ENCODE measurements at regions not wholly inside any gene's neighbourhood (a gene's known extent, or its start where the extent isn't known, plus 50 kb on each side); places are given as distances from the start of the nearest gene placed in this dataset.
"Not testable (repeated sequence)": the region's sequence is repeated elsewhere in the genome, so short reads cannot be mapped to it uniquely, and the experiment has no call there.

GRCh38 chrX:39487969-39488330 lies 609.8 kb downstream of the BCOR start:
- no peak overlapping the region for H3K4me3 ChIP-seq (ENCODE audit: low read depth, low read length)
- in situ Hi-C loops (cut with HindIII; ENCODE audit: low sequenced_read_pairs), result no loop called here
- TF ChIP-seq CTCF (IDR thresholded peaks at IDR 0.05; ENCODE audit: low read depth, low read length, missing control alignments), result no peak
- no peak for DNase-seq (ENCODE audit: low read depth)

GRCh38 chrX:39491548-39492297 lies 606.0 kb downstream of the BCOR start:
- in situ Hi-C loops (cut with HindIII; ENCODE audit: low sequenced_read_pairs), result no loop called here
- TF ChIP-seq CTCF (IDR thresholded peaks at IDR 0.05; ENCODE audit: low read depth, low read length, missing control alignments), result no peak
- DNase-seq (ENCODE audit: low read depth), result no peak
- H3K4me3 ChIP-seq (ENCODE audit: low read depth, low read length), result no peak overlapping the region

- no peak overlapping the region for H3K4me3 ChIP-seq (ENCODE audit: low read depth, low read length)
- DNase-seq (ENCODE audit: low read depth), result no peak
- in situ Hi-C loops (cut with HindIII; ENCODE audit: low sequenced_read_pairs), result no loop called here
- no peak for TF ChIP-seq CTCF (IDR thresholded peaks at IDR 0.05; ENCODE audit: low read depth, low read length, missing control alignments)
Measured at GRCh38 chrX:39492497-39493162, 605.1 kb downstream of the BCOR start.

GRCh38 chrX:39493168-39493567 lies 604.6 kb downstream of the BCOR start:
- in situ Hi-C loops (cut with HindIII; ENCODE audit: low sequenced_read_pairs), result no loop called here
- H3K4me3 ChIP-seq (ENCODE audit: low read depth, low read length), result no peak overlapping the region
- no peak for DNase-seq (ENCODE audit: low read depth)
- TF ChIP-seq CTCF (IDR thresholded peaks at IDR 0.05; ENCODE audit: low read depth, low read length, missing control alignments), result no peak

GRCh38 chrX:39497117-39497516 lies 600.6 kb downstream of the BCOR start:
- DNase-seq (ENCODE audit: low read depth); in situ Hi-C loops (cut with HindIII; ENCODE audit: low sequenced_read_pairs); H3K4me3 ChIP-seq (ENCODE audit: low read depth, low read length): not testable (repeated sequence)

GRCh38 chrX:39497702-39498265 lies 600.0 kb downstream of the BCOR start:
- no peak for TF ChIP-seq CTCF (IDR thresholded peaks at IDR 0.05; ENCODE audit: low read depth, low read length, missing control alignments)
- in situ Hi-C loops (cut with HindIII; ENCODE audit: low sequenced_read_pairs), result no loop called here
- DNase-seq (ENCODE audit: low read depth), result no peak
- H3K4me3 ChIP-seq (ENCODE audit: low read depth, low read length), result no peak overlapping the region

GRCh38 chrX:39499996-39500395 lies 597.8 kb downstream of the BCOR start:
- in situ Hi-C loops (cut with HindIII; ENCODE audit: low sequenced_read_pairs), result no loop called here
- DNase-seq (ENCODE audit: low read depth), result no peak
- no peak for TF ChIP-seq CTCF (IDR thresholded peaks at IDR 0.05; ENCODE audit: low read depth, low read length, missing control alignments)
- no peak overlapping the region for H3K4me3 ChIP-seq (ENCODE audit: low read depth, low read length)
